ENCODE measurements at regions not wholly inside any gene's neighbourhood (a gene's known extent, or its start where the extent isn't known, plus 50 kb on each side); places are given as distances from the start of the nearest gene placed in this dataset.

DNA sequence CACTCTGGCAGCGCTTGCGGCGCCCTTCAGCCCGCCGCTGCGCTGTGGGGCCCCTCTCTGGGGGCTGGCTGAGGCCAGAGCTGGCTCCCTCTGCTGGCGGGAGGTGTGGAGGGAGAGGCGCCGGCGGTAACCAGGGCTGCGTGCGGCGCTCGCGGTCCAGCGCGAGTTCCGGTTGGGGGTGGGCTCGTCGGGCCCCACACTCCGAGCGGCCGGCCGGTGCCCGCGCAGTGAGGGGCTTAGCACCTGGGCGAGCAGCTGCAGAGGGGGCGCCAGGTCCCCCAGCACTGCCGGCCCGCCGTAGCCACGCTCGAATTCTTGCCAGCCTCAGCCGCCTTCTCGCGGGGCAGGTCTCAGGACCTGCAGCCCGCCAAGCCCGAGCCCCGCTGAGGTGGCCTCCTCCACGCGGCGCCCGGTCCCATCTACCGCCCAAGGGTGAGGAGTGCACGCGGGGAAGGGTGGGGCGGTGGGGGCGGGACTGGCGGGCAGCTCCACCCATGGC is 879.0 kb upstream of the SLITRK5 start:
- TF ChIP-seq, protein P1, sequence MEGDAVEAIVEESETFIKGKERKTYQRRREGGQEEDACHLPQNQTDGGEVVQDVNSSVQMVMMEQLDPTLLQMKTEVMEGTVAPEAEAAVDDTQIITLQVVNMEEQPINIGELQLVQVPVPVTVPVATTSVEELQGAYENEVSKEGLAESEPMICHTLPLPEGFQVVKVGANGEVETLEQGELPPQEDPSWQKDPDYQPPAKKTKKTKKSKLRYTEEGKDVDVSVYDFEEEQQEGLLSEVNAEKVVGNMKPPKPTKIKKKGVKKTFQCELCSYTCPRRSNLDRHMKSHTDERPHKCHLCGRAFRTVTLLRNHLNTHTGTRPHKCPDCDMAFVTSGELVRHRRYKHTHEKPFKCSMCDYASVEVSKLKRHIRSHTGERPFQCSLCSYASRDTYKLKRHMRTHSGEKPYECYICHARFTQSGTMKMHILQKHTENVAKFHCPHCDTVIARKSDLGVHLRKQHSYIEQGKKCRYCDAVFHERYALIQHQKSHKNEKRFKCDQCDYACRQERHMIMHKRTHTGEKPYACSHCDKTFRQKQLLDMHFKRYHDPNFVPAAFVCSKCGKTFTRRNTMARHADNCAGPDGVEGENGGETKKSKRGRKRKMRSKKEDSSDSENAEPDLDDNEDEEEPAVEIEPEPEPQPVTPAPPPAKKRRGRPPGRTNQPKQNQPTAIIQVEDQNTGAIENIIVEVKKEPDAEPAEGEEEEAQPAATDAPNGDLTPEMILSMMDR (IDR thresholded peaks at IDR 0.05), result no peak
- TF ChIP-seq POLR2A (IDR thresholded peaks at IDR 0.05), result no peak
